ENCODE measurements at regions not wholly inside any gene's neighbourhood (a gene's known extent, or its start where the extent isn't known, plus 50 kb on each side); places are given as distances from the start of the nearest gene placed in this dataset.

- no peak overlapping the region for H3K4me2 ChIP-seq (ENCODE audit: insufficient read depth, low read length)
- ChIA-PET CTCF (ENCODE audit: low intra/inter-chr PET ratio) (no interaction called here), POLR2A (no interaction called here)
- no peak overlapping the region for H3K4me3 ChIP-seq
- no peak overlapping the region for H3K9ac ChIP-seq (ENCODE audit: insufficient read depth in 1 of 2, low read depth in 2 of 2, low read length in 2 of 2)
- H3K9me3 ChIP-seq (replicated peaks; ENCODE audit: control insufficient read depth, insufficient read depth, low read depth, low read length), result no peaks in the 10 kb centered on the region
- in situ Hi-C loops (cut with MboI), result no loop called here
- H3K79me2 ChIP-seq (ENCODE audit: control insufficient read depth, insufficient read depth, low read length), result no peaks in the 10 kb centered on the region
- H4K20me1 ChIP-seq (replicated peaks; ENCODE audit: control insufficient read depth, insufficient read depth, low read length), result no peaks in the 10 kb centered on the region
- ATAC-seq (no peak), DNase-seq (ENCODE audit: extremely low read depth in 1 of 4, low spot score in 3 of 4) (no peak), FAIRE-seq (no peak)
- H3K4me1 ChIP-seq (replicated peaks in 1 of 2; ENCODE audit: control insufficient read depth in 2 of 2, insufficient read depth in 2 of 2, low read length in 2 of 2), result no peaks in the 10 kb centered on the region
- WGBS (ENCODE audit: insufficient coverage, low coverage, missing lambda C conversion rate), result 5% methylated on average over 2 of the region's 2 CpGs
- no peaks in the 10 kb centered on the region for H3K27me3 ChIP-seq (ENCODE audit: control insufficient read depth in 2 of 2, insufficient read depth in 2 of 2, low read length in 2 of 2)
- intact Hi-C loops (cut with micrococcal nuclease), result no loop called here
- TF ChIP-seq, protein P1, sequence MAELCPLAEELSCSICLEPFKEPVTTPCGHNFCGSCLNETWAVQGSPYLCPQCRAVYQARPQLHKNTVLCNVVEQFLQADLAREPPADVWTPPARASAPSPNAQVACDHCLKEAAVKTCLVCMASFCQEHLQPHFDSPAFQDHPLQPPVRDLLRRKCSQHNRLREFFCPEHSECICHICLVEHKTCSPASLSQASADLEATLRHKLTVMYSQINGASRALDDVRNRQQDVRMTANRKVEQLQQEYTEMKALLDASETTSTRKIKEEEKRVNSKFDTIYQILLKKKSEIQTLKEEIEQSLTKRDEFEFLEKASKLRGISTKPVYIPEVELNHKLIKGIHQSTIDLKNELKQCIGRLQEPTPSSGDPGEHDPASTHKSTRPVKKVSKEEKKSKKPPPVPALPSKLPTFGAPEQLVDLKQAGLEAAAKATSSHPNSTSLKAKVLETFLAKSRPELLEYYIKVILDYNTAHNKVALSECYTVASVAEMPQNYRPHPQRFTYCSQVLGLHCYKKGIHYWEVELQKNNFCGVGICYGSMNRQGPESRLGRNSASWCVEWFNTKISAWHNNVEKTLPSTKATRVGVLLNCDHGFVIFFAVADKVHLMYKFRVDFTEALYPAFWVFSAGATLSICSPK (IDR thresholded peaks at IDR 0.05; ENCODE audit: borderline replicate concordance), result no peak
- TF ChIP-seq VEZF1 (CRISPR knock-in tag; IDR thresholded peaks at IDR 0.05), result no peak
- no peak for TF ChIP-seq POLR2AphosphoS2 (IDR thresholded peaks at IDR 0.05; ENCODE audit: low read length)
- TF ChIP-seq ZBED1 (IDR thresholded peaks at IDR 0.05), result no peak
- TF ChIP-seq HSF4 (CRISPR knock-in tag; IDR thresholded peaks at IDR 0.05; ENCODE audit: borderline replicate concordance), result no peak
- no peak overlapping the region for H2AFZ ChIP-seq (ENCODE audit: low read depth, low read length)
- no peaks in the 10 kb centered on the region for H3K9me1 ChIP-seq (ENCODE audit: control insufficient read depth, insufficient read depth, low read length)
- BruUV-seq (replicated peaks), result no TSS peak
- H3K36me3 ChIP-seq (ENCODE audit: control insufficient read depth, insufficient read depth, low read length), result no peaks in the 10 kb centered on the region
- no peak overlapping the region for H3K27ac ChIP-seq (ENCODE audit: extremely low read depth, low read depth, low read length)
Observed at GRCh38 chr5:23991406-23991805, 484.0 kb downstream of the PRDM9 start.
